ENCODE measurements at regions not wholly inside any gene's neighbourhood (a gene's known extent, or its start where the extent isn't known, plus 50 kb on each side); places are given as distances from the start of the nearest gene placed in this dataset.
"Not testable (repeated sequence)": the region's sequence is repeated elsewhere in the genome, so short reads cannot be mapped to it uniquely, and the experiment has no call there.

GRCh38 chr14:97155814-97156213 is 358.6 kb downstream of the VRK1 start:
- no peak overlapping the region for H3K4me3 Mint-ChIP-seq

GRCh38 chr14:97156705-97157104 is 359.5 kb downstream of the VRK1 start:
- Mint-ChIP-seq H3K9me3 (peaks cover 17% of the 10 kb centered on the region), H3K36me3 (ENCODE audit: low read depth) (no peaks in the 10 kb centered on the region), H3K27me3 (peaks cover 8% of the 10 kb centered on the region), H3K4me1 (no peaks in the 10 kb centered on the region), H3K27ac (no peak overlapping the region), H3K4me3 (no peak overlapping the region)
- ChIA-PET CTCF (no interaction called here), POLR2A (no interaction called here)
- no peak for DNase-seq

More at GRCh38 chr14:97155814-97156213, 358.6 kb downstream of the VRK1 start:
- H3K36me3 Mint-ChIP-seq (ENCODE audit: low read depth) = no peaks in the 10 kb centered on the region
- peaks cover 17% of the 10 kb centered on the region for H3K9me3 Mint-ChIP-seq
- no peaks in the 10 kb centered on the region for H3K4me1 Mint-ChIP-seq
- CTCF ChIA-PET = no interaction called here
- H3K27me3 Mint-ChIP-seq = peaks cover 8% of the 10 kb centered on the region
- no peak overlapping the region for H3K27ac Mint-ChIP-seq
- no peak for DNase-seq
- POLR2A ChIA-PET = no interaction called here

DNA sequence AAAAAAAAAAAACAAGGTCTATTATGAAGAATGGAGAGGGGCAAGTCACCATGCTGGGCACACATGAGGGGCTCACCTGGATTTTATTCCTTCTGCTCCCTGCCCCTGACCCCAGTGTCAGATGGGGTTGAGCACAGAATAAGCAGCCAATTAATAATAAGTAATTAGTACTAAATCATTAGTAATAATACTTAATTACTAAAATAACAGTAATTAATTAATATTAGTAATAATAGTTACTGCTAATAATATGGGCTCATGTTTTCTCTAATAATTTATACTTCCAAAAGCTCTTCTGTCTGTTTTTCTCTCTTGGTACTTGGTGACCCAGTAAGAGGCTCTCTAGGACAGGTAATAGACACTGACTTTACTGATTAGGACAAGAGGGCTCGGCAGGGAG is 360.9 kb downstream of the VRK1 start:
- DNase-seq = no peak
- Mint-ChIP-seq H3K27me3 (peaks cover 8% of the 10 kb centered on the region), H3K27ac (no peak overlapping the region), H3K9me3 (peaks cover 17% of the 10 kb centered on the region), H3K36me3 (ENCODE audit: low read depth) (no peaks in the 10 kb centered on the region), H3K4me1 (no peaks in the 10 kb centered on the region), H3K4me3 (no peak overlapping the region)
- CTCF ChIA-PET = no interaction called here
- POLR2A ChIA-PET = no interaction called here

DNA sequence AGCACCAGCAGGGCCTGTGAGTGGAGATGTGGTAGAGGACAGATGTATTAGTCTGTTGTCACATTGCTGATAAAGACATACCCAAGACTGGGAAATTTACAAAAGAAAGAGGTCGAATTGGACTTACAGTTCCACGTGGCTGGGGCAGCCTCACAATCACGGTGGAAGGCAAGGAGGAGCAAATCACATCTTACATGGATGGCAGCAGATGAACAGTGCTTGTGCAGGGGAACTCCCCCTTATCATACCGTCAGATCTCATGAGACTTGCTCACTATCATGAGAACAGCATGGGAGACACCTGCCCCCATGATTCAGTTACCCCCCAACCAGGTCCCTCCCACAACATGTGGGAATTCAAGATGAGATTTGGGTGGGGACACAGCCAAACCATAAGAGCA is 361.9 kb downstream of the VRK1 start:
- CTCF ChIA-PET = no interaction called here
- Mint-ChIP-seq H3K36me3 (ENCODE audit: low read depth) (no peaks in the 10 kb centered on the region), H3K4me3 (no peak overlapping the region), H3K27ac (no peak overlapping the region), H3K27me3 (peaks cover 8% of the 10 kb centered on the region), H3K4me1 (no peaks in the 10 kb centered on the region), H3K9me3 (peaks cover 17% of the 10 kb centered on the region)
- POLR2A ChIA-PET = no interaction called here
- DNase-seq = no peak

GRCh38 chr14:97162621-97163020 is 365.4 kb downstream of the VRK1 start:
- no peaks in the 10 kb centered on the region for H3K4me1 Mint-ChIP-seq
- no peaks in the 10 kb centered on the region for H3K27me3 Mint-ChIP-seq
- no peak overlapping the region for H3K27ac Mint-ChIP-seq

DNA sequence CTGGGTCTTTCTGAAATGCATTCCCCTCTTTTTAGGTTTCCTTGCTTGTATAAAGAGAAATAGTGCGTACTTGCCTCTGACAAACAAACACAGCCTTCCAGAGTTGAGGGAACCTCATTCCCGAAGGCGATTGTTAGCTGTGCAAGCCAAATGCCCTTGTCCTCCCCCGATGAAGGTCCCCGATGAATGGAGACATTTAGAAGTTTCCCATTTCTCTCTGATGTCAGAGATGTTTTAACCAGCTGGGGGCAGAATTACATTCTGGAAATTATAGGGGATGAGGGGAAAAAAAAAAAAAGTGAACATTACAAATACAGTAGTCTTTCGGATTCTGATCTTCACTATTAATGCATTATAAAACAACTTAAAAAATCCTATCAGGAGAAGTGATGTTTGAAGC is 366.8 kb downstream of the VRK1 start:
- no peaks in the 10 kb centered on the region for H3K27me3 Mint-ChIP-seq
- no peaks in the 10 kb centered on the region for H3K36me3 Mint-ChIP-seq (ENCODE audit: low read depth)
- DNase-seq = no peak
- CTCF ChIA-PET = no interaction called here
- H3K4me1 Mint-ChIP-seq = no peaks in the 10 kb centered on the region
- H3K9me3 Mint-ChIP-seq = peaks cover 13% of the 10 kb centered on the region
- no peak overlapping the region for H3K27ac Mint-ChIP-seq
- H3K4me3 Mint-ChIP-seq = no peak overlapping the region
- POLR2A ChIA-PET = no interaction called here

More at GRCh38 chr14:97162621-97163020, 365.4 kb downstream of the VRK1 start:
- H3K36me3 Mint-ChIP-seq (ENCODE audit: low read depth) = no peaks in the 10 kb centered on the region
- ChIA-PET CTCF (no interaction called here), POLR2A (no interaction called here)
- DNase-seq = no peak
- peaks cover 17% of the 10 kb centered on the region for H3K9me3 Mint-ChIP-seq
- H3K4me3 Mint-ChIP-seq = no peak overlapping the region

GRCh38 chr14:97166497-97166896 is 369.3 kb downstream of the VRK1 start:
- Mint-ChIP-seq H3K9me3 (no peaks in the 10 kb centered on the region), H3K4me3 (no peak overlapping the region), H3K4me1 (no peaks in the 10 kb centered on the region), H3K27me3 (no peaks in the 10 kb centered on the region), H3K36me3 (ENCODE audit: low read depth) (no peaks in the 10 kb centered on the region), H3K27ac (no peak overlapping the region)
- ChIA-PET CTCF (no interaction called here), POLR2A (no interaction called here)
- DNase-seq = no peak

DNA sequence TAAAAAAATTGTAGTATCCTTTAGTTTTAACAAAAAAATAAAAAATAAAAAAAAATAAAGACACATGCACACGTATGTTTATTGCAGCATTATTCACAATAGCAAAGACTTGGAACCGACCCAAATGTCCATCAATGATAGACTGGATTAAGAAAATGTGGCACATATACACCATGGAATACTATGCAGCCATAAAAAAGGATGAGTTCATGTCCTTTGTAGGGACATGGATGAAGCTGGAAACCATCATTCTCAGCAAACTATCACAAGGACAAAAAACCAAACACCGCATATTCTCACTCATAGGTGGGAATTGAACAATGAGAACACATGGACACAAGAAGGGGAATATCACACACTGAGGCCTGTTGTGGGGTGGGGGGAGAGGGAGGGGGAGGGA is 370.4 kb downstream of the VRK1 start:
- CTCF ChIA-PET; H3K4me3 Mint-ChIP-seq; H3K9me3 Mint-ChIP-seq; DNase-seq; H3K4me1 Mint-ChIP-seq; POLR2A ChIA-PET; H3K36me3 Mint-ChIP-seq (ENCODE audit: low read depth); H3K27me3 Mint-ChIP-seq; H3K27ac Mint-ChIP-seq: not testable (repeated sequence)

DNA sequence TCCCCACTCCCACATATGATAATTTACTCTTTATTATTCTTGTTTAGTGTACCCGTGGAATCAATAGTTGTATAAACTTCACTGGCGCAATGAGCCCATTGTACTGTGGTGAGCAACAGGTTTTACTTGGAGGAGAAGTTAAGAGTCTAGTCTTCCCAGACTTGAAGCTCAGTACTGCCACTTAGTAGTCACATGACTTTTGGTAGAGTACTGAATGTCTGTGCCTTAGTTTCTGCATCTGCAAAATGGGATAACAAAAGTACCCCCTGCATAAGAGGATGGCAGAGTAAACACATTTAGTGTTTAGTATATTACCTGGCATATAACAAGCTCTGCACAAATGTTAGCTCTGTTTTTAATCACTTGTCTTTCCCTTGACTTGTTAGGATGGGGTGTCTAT is 375.5 kb downstream of the VRK1 start:
- no peaks in the 10 kb centered on the region for H3K36me3 Mint-ChIP-seq (ENCODE audit: low read depth)
- H3K4me3 Mint-ChIP-seq = no peak overlapping the region
- no peaks in the 10 kb centered on the region for H3K27me3 Mint-ChIP-seq
- no peak overlapping the region for H3K27ac Mint-ChIP-seq
- H3K4me1 Mint-ChIP-seq = peaks cover 2% of the 10 kb centered on the region
- ChIA-PET POLR2A (no interaction called here), CTCF (no interaction called here)
- no peaks in the 10 kb centered on the region for H3K9me3 Mint-ChIP-seq
- DNase-seq = no peak

DNA sequence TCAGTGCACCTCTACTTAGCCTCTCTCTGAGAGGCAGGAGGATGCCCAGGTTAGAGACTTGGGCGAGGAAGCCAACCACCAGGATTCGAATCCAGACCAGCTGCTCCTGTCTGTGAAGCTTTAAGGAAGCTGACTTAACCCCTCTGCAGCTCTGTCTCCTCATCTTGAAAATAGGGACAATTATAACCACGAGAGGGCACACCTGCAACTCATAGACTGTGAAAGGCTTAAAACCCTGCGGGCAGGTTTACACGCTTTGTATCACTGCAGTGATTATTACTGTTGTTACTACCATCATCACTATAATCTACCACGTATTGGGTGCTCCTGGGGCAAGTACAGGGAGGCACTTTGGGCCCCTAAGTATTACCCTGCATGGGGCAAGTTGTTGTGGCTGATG is 379.8 kb downstream of the VRK1 start:
- ChIA-PET POLR2A (no interaction called here), CTCF (interaction anchor here (1.6 kb wide), 1 partner anchor 12 kb away, joined by 4 read pairs; no protein-coding TSS in a partner anchor)
- peak; percentile 45 for DNase-seq
- no peak overlapping the region for H3K27ac Mint-ChIP-seq
- peaks cover 29% of the 10 kb centered on the region for H3K4me1 Mint-ChIP-seq
- peaks cover 8% of the 10 kb centered on the region for H3K9me3 Mint-ChIP-seq
- peaks cover 5% of the 10 kb centered on the region for H3K36me3 Mint-ChIP-seq (ENCODE audit: low read depth)
- no peaks in the 10 kb centered on the region for H3K27me3 Mint-ChIP-seq
- H3K4me3 Mint-ChIP-seq = no peak overlapping the region

GRCh38 chr14:97177635-97178034 is 380.5 kb downstream of the VRK1 start:
- no peaks in the 10 kb centered on the region for H3K27me3 Mint-ChIP-seq
- peaks cover 29% of the 10 kb centered on the region for H3K4me1 Mint-ChIP-seq
- no peak overlapping the region for H3K27ac Mint-ChIP-seq
- CTCF ChIA-PET = no interaction called here
- H3K4me3 Mint-ChIP-seq = no peak overlapping the region
- POLR2A ChIA-PET = no interaction called here
- H3K9me3 Mint-ChIP-seq = peaks cover 8% of the 10 kb centered on the region
- DNase-seq = no peak
- peaks cover 5% of the 10 kb centered on the region for H3K36me3 Mint-ChIP-seq (ENCODE audit: low read depth)

GRCh38 chr14:97178781-97179180 is 381.6 kb downstream of the VRK1 start:
- H3K36me3 Mint-ChIP-seq (ENCODE audit: low read depth) = peaks cover 5% of the 10 kb centered on the region
- H3K27ac Mint-ChIP-seq = no peak overlapping the region
- H3K4me1 Mint-ChIP-seq = peaks cover 29% of the 10 kb centered on the region
- no peaks in the 10 kb centered on the region for H3K27me3 Mint-ChIP-seq
- peaks cover 8% of the 10 kb centered on the region for H3K9me3 Mint-ChIP-seq
- no peak overlapping the region for H3K4me3 Mint-ChIP-seq
- CTCF ChIA-PET = no interaction called here
- no peak for DNase-seq
- POLR2A ChIA-PET = no interaction called here

- DNase-seq = no peak
- Mint-ChIP-seq H3K27me3 (no peaks in the 10 kb centered on the region), H3K36me3 (ENCODE audit: low read depth) (peaks cover 5% of the 10 kb centered on the region), H3K27ac (peak overlapping the region; percentile 41), H3K4me3 (no peak overlapping the region), H3K9me3 (peaks cover 8% of the 10 kb centered on the region), H3K4me1 (peaks cover 29% of the 10 kb centered on the region)
- CTCF ChIA-PET = no interaction called here
- POLR2A ChIA-PET = no interaction called here
Observed at GRCh38 chr14:97179573-97179972, 382.4 kb downstream of the VRK1 start.

DNA sequence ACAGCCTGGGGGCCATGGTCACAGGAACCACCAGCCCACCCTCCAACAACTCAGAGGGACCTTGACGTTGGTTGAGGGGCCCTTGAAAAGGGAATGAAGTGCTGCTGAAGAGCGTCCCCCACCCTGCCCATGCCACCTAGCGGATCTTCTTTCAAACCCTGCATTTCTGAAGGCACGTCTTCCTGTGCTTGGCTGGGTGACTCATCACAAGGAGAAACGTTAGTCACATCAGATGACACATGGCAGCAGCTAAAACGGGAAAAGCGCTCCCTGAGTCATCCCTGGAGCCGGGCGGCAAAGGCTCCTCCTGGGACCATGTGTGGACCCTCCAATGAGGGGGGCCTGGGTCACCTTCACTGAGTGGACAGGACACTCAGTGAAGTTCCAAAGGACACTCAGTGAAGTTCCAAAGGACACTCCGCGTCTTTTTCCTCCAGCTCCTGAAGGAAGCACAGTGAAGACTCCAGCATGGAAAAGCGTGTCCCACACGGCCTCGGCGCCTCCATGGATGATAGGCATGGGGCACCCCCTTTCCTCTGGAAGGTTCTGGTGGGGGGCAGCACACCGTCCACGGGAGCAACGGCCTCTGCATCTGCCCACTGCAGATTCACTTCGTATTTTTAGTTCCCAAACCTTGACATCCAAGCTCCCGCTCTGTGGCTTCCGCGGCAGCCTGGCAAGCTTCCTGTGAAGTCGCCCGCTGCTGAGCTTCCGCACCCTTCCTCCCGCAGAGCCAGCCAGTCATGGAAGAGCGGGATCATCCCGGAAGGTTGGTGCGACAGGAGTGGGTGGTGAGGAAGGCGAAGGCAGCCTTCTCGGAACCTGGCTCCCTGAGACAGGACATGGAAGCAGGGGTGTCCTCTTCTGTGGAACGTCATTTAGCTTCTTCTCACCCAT is 383.4 kb downstream of the VRK1 start:
- peaks cover 5% of the 10 kb centered on the region for H3K36me3 Mint-ChIP-seq (ENCODE audit: low read depth)
- H3K27ac Mint-ChIP-seq = no peak overlapping the region
- ChIA-PET CTCF (no interaction called here), POLR2A (no interaction called here)
- H3K4me3 Mint-ChIP-seq = no peak overlapping the region
- DNase-seq = no peak
- H3K4me1 Mint-ChIP-seq = peaks cover 32% of the 10 kb centered on the region
- peaks cover 8% of the 10 kb centered on the region for H3K9me3 Mint-ChIP-seq
- no peaks in the 10 kb centered on the region for H3K27me3 Mint-ChIP-seq
